ENCODE measurements at regions not wholly inside any gene's neighbourhood (a gene's known extent, or its start where the extent isn't known, plus 50 kb on each side); places are given as distances from the start of the nearest gene placed in this dataset.
A peak's percentile ranks its signal among the peaks of the same experiment; 100 is the strongest.

DNA sequence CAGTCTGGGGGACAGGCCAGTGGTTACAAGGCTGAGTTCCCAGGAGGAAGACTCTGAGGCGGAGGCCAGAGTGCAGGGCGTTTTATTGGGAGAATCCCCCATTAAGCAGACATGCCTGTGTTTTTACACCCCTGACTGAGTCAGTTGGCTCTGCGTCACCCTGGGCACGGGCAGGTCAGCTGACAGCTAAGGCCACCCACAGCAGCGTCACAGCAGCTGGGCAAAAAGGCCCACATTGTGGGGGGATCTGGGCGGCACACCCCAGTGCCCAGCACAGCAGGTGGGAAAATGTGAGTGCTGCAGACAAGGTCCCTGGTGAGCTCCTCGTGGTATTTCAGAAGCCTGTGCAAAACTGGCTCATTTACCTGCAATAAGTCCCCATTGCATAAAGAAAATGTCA, 184.7 kb downstream of the AACS start:
- H2AFZ ChIP-seq (ENCODE audit: low read length) = no peak overlapping the region
- peak overlapping the region; percentile 38 for H3K27ac ChIP-seq (ENCODE audit: low read depth, low read length, poor library complexity, severe bottlenecking)
- H3K79me2 ChIP-seq (ENCODE audit: insufficient read depth, low read length) = no peaks in the 10 kb centered on the region
- no peaks in the 10 kb centered on the region for H3K36me3 ChIP-seq (ENCODE audit: insufficient read depth, low read length)
- no peaks in the 10 kb centered on the region for H3F3A ChIP-seq (ENCODE audit: insufficient read depth, low read length)
- no peaks in the 10 kb centered on the region for H4K20me1 ChIP-seq (ENCODE audit: insufficient read depth, low read length)
- peaks cover 17% of the 10 kb centered on the region for H3K4me1 ChIP-seq (ENCODE audit: insufficient read depth, low read length, severe bottlenecking)
- no peak for TF ChIP-seq EZH2 (IDR thresholded peaks at IDR 0.05; ENCODE audit: borderline replicate concordance, low read length)
- TF ChIP-seq, protein P1, sequence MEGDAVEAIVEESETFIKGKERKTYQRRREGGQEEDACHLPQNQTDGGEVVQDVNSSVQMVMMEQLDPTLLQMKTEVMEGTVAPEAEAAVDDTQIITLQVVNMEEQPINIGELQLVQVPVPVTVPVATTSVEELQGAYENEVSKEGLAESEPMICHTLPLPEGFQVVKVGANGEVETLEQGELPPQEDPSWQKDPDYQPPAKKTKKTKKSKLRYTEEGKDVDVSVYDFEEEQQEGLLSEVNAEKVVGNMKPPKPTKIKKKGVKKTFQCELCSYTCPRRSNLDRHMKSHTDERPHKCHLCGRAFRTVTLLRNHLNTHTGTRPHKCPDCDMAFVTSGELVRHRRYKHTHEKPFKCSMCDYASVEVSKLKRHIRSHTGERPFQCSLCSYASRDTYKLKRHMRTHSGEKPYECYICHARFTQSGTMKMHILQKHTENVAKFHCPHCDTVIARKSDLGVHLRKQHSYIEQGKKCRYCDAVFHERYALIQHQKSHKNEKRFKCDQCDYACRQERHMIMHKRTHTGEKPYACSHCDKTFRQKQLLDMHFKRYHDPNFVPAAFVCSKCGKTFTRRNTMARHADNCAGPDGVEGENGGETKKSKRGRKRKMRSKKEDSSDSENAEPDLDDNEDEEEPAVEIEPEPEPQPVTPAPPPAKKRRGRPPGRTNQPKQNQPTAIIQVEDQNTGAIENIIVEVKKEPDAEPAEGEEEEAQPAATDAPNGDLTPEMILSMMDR (IDR thresholded peaks at IDR 0.05; ENCODE audit: low read length) = no peak
- no peak overlapping the region for H3K9ac ChIP-seq (ENCODE audit: low read length)
- no peak overlapping the region for H3K4me2 ChIP-seq (ENCODE audit: low read length)
- H3K4me3 ChIP-seq (ENCODE audit: low read depth, low read length, poor library complexity, severe bottlenecking) = no peak overlapping the region
- H3K9me3 ChIP-seq (ENCODE audit: low read length) = 0 out of 2 replicates have a peak, but pooled peaks cover 3% of the 10 kb centered on the region
- H3K27me3 ChIP-seq (ENCODE audit: insufficient read depth, low read length) = peaks cover 11% of the 10 kb centered on the region; the same call in 1 of the 2 replicates
- H3K9me2 ChIP-seq (ENCODE audit: low read depth, low read length) = no peaks in the 10 kb centered on the region

DNA sequence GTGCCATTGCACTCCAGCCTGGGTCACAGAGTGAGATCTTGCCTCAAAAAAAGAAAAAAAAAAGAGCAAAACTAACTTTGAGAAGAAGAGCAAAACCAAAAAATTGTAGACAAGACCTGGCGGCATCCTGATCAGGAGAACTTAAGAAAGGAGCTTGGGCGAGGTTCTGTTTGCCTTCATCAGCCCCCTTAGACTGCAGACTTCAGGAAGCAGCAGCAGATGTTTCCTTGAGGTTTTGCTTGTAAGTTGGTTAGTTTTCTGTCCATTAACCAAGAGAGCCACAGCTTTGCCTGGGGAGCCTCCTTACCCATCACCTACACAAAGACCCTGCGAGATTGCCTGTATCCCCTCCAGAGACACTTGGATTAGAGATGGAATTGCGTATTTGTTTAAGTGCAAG, 189.0 kb downstream of the AACS start:
- no peak overlapping the region for H3K9ac ChIP-seq (ENCODE audit: low read length)
- no peaks in the 10 kb centered on the region for H3K79me2 ChIP-seq (ENCODE audit: insufficient read depth, low read length)
- H3K27me3 ChIP-seq (ENCODE audit: insufficient read depth, low read length) = peaks cover 3% of the 10 kb centered on the region; the same call in 1 of the 2 replicates
- no peaks in the 10 kb centered on the region for H3K9me3 ChIP-seq (ENCODE audit: low read length)
- H3K4me1 ChIP-seq (ENCODE audit: insufficient read depth, low read length, severe bottlenecking) = peaks cover 10% of the 10 kb centered on the region
- no peak overlapping the region for H3K4me3 ChIP-seq (ENCODE audit: low read depth, low read length, poor library complexity, severe bottlenecking)
- no peaks in the 10 kb centered on the region for H3F3A ChIP-seq (ENCODE audit: insufficient read depth, low read length)
- no peaks in the 10 kb centered on the region for H3K36me3 ChIP-seq (ENCODE audit: insufficient read depth, low read length)
- H4K20me1 ChIP-seq (ENCODE audit: insufficient read depth, low read length) = no peaks in the 10 kb centered on the region
- H3K9me2 ChIP-seq (ENCODE audit: low read depth, low read length) = no peaks in the 10 kb centered on the region
- no peak overlapping the region for H3K4me2 ChIP-seq (ENCODE audit: low read length)
- no peak overlapping the region for H3K27ac ChIP-seq (ENCODE audit: low read depth, low read length, poor library complexity, severe bottlenecking)
- H2AFZ ChIP-seq (ENCODE audit: low read length) = no peak overlapping the region
- TF ChIP-seq, protein P1 (IDR thresholded peaks at IDR 0.05; ENCODE audit: low read length) = no peak
- no peak for TF ChIP-seq EZH2 (IDR thresholded peaks at IDR 0.05; ENCODE audit: borderline replicate concordance, low read length)

DNA sequence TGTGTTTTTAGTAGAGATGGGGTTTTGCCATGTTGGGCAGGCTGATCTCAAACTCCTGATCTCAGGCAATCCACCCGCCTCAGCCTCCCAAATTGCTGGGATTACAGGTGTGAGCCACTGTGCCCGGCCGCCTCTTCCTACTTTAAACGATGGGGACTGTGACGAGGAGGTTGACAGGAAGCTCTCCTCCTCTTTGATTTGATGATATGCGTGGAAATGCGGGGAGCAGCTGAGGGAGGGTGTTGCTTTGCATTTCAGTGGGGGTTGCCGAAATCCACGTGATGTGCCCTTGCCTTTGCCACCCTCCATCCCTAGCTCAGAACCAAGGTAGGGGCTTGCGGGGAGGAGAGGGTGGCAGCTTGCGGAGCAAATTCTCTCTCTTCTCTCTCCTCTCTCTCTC, 189.6 kb downstream of the AACS start:
- H3K9me3 ChIP-seq (ENCODE audit: low read length) = no peaks in the 10 kb centered on the region
- TF ChIP-seq, protein P1 (IDR thresholded peaks at IDR 0.05; ENCODE audit: low read length) = no peak
- TF ChIP-seq EZH2 (IDR thresholded peaks at IDR 0.05; ENCODE audit: borderline replicate concordance, low read length) = no peak
- H3K4me2 ChIP-seq (ENCODE audit: low read length) = no peak overlapping the region
- no peak overlapping the region for H2AFZ ChIP-seq (ENCODE audit: low read length)
- H3K9ac ChIP-seq (ENCODE audit: low read length) = no peak overlapping the region
- H3K36me3 ChIP-seq (ENCODE audit: insufficient read depth, low read length) = no peaks in the 10 kb centered on the region
- no peak overlapping the region for H3K4me3 ChIP-seq (ENCODE audit: low read depth, low read length, poor library complexity, severe bottlenecking)
- no peak overlapping the region for H3K27ac ChIP-seq (ENCODE audit: low read depth, low read length, poor library complexity, severe bottlenecking)
- no peaks in the 10 kb centered on the region for H3K9me2 ChIP-seq (ENCODE audit: low read depth, low read length)
- H3F3A ChIP-seq (ENCODE audit: insufficient read depth, low read length) = no peaks in the 10 kb centered on the region
- H3K79me2 ChIP-seq (ENCODE audit: insufficient read depth, low read length) = no peaks in the 10 kb centered on the region
- no peaks in the 10 kb centered on the region for H4K20me1 ChIP-seq (ENCODE audit: insufficient read depth, low read length)
- peaks cover 3% of the 10 kb centered on the region for H3K4me1 ChIP-seq (ENCODE audit: insufficient read depth, low read length, severe bottlenecking)
- peaks cover 3% of the 10 kb centered on the region; the same call in 1 of the 2 replicates for H3K27me3 ChIP-seq (ENCODE audit: insufficient read depth, low read length)
